ENCODE measurements at regions not wholly inside any gene's neighbourhood (a gene's known extent, or its start where the extent isn't known, plus 50 kb on each side); places are given as distances from the start of the nearest gene placed in this dataset.

DNA sequence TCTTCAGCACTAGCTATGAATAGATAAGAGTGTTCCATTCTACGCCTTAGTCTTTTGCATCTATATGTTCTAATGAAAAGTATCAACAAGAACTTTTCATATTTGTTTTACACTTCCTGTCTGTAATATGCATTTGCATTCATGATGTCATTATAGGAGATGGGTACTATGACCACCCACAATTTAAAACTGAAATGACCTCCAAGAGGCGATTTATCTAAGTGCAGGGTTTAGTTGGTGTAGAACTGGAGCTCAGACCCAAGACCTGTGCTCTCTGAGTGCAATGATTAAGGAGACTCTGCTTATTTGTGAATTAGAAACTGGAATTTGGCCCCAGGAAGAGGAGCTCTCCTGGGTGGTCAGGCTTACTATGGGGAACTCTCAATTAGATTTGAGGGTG is 289.1 kb downstream of the ETS1 start (continued):
- TF ChIP-seq, protein P1, sequence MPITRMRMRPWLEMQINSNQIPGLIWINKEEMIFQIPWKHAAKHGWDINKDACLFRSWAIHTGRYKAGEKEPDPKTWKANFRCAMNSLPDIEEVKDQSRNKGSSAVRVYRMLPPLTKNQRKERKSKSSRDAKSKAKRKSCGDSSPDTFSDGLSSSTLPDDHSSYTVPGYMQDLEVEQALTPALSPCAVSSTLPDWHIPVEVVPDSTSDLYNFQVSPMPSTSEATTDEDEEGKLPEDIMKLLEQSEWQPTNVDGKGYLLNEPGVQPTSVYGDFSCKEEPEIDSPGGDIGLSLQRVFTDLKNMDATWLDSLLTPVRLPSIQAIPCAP (CRISPR knock-in tag; IDR thresholded peaks at IDR 0.05), result no peak

DNA sequence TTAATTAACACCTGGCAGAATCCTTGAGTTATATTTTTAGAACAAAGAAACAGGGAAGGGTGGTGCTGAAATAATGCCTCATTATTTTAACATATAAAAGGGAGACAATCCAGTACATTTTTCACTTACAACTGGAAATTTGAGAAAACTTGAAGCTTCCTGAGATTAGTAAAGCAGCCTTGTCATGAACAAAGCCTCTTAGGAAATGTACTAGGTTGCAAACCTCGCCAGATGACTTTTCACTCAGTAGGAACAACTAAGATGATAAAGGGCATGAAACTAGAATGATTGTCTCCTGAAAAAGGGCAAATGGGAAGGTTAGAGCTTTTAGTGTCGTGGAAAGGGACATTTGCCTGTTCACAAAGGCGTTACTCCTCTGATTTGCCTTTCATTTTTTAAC is 289.6 kb downstream of the ETS1 start:
- no peak overlapping the region for H3K27ac Mint-ChIP-seq
- no peaks in the 10 kb centered on the region for H3K36me3 Mint-ChIP-seq
- no peaks in the 10 kb centered on the region for H3K9me3 Mint-ChIP-seq
- no peak for ATAC-seq
- DNase-seq (ENCODE audit: low spot score), result no peak
- TF ChIP-seq, protein P2, sequence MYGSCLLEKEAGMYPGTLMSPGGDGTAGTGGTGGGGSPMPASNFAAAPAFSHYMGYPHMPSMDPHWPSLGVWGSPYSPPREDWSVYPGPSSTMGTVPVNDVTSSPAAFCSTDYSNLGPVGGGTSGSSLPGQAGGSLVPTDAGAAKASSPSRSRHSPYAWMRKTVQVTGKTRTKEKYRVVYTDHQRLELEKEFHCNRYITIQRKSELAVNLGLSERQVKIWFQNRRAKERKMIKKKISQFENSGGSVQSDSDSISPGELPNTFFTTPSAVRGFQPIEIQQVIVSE (CRISPR knock-in tag; IDR thresholded peaks at IDR 0.05; ENCODE audit: borderline replicate concordance), result no peak
- TF ChIP-seq, protein P3, sequence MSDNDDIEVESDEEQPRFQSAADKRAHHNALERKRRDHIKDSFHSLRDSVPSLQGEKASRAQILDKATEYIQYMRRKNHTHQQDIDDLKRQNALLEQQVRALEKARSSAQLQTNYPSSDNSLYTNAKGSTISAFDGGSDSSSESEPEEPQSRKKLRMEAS (CRISPR knock-in tag; IDR thresholded peaks at IDR 0.05), result no peak
- TF ChIP-seq ZNF219 (CRISPR knock-in tag; IDR thresholded peaks at IDR 0.05; ENCODE audit: borderline replicate concordance) (no peak), ZNF232 (CRISPR knock-in tag; IDR thresholded peaks at IDR 0.05) (no peak), NR1H2 (CRISPR knock-in tag; IDR thresholded peaks at IDR 0.05) (no peak), NFE2L1 (CRISPR knock-in tag; IDR thresholded peaks at IDR 0.05) (no peak), PRRX2 (CRISPR knock-in tag; IDR thresholded peaks at IDR 0.05) (no peak), ZNF317 (CRISPR knock-in tag; IDR thresholded peaks at IDR 0.05; ENCODE audit: borderline replicate concordance, low read depth) (no peak), ATF1 (CRISPR knock-in tag; IDR thresholded peaks at IDR 0.05) (no peak), ZNF138 (CRISPR knock-in tag; conservative IDR thresholded peaks at IDR 0.05) (no peak), NFATC4 (CRISPR knock-in tag; IDR thresholded peaks at IDR 0.05) (no peak), MXD4 (CRISPR knock-in tag; IDR thresholded peaks at IDR 0.05; ENCODE audit: borderline replicate concordance) (no peak), MYBL2 (CRISPR knock-in tag; IDR thresholded peaks at IDR 0.05) (no peak), ESRRA (CRISPR knock-in tag; IDR thresholded peaks at IDR 0.05; ENCODE audit: borderline replicate concordance) (no peak)
- TF ChIP-seq, protein P4, sequence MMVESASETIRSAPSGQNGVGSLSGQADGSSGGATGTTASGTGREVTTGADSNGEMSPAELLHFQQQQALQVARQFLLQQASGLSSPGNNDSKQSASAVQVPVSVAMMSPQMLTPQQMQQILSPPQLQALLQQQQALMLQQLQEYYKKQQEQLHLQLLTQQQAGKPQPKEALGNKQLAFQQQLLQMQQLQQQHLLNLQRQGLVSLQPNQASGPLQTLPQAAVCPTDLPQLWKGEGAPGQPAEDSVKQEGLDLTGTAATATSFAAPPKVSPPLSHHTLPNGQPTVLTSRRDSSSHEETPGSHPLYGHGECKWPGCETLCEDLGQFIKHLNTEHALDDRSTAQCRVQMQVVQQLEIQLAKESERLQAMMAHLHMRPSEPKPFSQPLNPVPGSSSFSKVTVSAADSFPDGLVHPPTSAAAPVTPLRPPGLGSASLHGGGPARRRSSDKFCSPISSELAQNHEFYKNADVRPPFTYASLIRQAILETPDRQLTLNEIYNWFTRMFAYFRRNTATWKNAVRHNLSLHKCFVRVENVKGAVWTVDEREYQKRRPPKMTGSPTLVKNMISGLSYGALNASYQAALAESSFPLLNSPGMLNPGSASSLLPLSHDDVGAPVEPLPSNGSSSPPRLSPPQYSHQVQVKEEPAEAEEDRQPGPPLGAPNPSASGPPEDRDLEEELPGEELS (CRISPR knock-in tag; IDR thresholded peaks at IDR 0.05), result no peak
- TF ChIP-seq, protein P5, sequence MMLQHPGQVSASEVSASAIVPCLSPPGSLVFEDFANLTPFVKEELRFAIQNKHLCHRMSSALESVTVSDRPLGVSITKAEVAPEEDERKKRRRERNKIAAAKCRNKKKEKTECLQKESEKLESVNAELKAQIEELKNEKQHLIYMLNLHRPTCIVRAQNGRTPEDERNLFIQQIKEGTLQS (CRISPR knock-in tag; conservative IDR thresholded peaks at IDR 0.05), result no peak
- TF ChIP-seq, protein P6, sequence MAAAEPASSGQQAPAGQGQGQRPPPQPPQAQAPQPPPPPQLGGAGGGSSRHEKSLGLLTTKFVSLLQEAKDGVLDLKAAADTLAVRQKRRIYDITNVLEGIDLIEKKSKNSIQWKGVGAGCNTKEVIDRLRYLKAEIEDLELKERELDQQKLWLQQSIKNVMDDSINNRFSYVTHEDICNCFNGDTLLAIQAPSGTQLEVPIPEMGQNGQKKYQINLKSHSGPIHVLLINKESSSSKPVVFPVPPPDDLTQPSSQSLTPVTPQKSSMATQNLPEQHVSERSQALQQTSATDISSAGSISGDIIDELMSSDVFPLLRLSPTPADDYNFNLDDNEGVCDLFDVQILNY (CRISPR knock-in tag; IDR thresholded peaks at IDR 0.05), result no peak
- TF ChIP-seq, protein P7, sequence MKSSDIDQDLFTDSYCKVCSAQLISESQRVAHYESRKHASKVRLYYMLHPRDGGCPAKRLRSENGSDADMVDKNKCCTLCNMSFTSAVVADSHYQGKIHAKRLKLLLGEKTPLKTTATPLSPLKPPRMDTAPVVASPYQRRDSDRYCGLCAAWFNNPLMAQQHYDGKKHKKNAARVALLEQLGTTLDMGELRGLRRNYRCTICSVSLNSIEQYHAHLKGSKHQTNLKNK (CRISPR knock-in tag; IDR thresholded peaks at IDR 0.05), result no peak
- TF ChIP-seq, protein P8, sequence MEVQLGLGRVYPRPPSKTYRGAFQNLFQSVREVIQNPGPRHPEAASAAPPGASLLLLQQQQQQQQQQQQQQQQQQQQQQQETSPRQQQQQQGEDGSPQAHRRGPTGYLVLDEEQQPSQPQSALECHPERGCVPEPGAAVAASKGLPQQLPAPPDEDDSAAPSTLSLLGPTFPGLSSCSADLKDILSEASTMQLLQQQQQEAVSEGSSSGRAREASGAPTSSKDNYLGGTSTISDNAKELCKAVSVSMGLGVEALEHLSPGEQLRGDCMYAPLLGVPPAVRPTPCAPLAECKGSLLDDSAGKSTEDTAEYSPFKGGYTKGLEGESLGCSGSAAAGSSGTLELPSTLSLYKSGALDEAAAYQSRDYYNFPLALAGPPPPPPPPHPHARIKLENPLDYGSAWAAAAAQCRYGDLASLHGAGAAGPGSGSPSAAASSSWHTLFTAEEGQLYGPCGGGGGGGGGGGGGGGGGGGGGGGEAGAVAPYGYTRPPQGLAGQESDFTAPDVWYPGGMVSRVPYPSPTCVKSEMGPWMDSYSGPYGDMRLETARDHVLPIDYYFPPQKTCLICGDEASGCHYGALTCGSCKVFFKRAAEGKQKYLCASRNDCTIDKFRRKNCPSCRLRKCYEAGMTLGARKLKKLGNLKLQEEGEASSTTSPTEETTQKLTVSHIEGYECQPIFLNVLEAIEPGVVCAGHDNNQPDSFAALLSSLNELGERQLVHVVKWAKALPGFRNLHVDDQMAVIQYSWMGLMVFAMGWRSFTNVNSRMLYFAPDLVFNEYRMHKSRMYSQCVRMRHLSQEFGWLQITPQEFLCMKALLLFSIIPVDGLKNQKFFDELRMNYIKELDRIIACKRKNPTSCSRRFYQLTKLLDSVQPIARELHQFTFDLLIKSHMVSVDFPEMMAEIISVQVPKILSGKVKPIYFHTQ (CRISPR knock-in tag; IDR thresholded peaks at IDR 0.05), result no peak
- ChIA-PET POLR2A (no interaction called here), CTCF (interaction anchor here (0.7 to 1.8 kb wide), 4 partner anchors 123 to 334 kb away, joined by 3 to 8 read pairs (median 4); no protein-coding TSS in a partner anchor)
- H3K27me3 Mint-ChIP-seq (ENCODE audit: low read depth), result no peaks in the 10 kb centered on the region
- no peak overlapping the region for H3K4me3 Mint-ChIP-seq
- peaks cover 15% of the 10 kb centered on the region; the same call in 1 of the 2 replicates for H3K4me1 Mint-ChIP-seq

All from WTC11 (cell line).